RWPE1 (cell line): ENCODE measurements at regions not wholly inside any gene's neighbourhood (a gene's known extent, or its start where the extent isn't known, plus 50 kb on each side); places are given as distances from the start of the nearest gene placed in this dataset.

Experiments used
- CTCF ChIA-PET: fragments of 350-600 bp; sonication (Branson Sonifier 250); formaldehyde crosslinking; extraction: SDS; loops from one replicate; lab custom pipeline; 2021; lab: Yijun Ruan, JAX
- POLR2A ChIA-PET: fragments of 400-600 bp; formaldehyde crosslinking; extraction: SDS; loops from one replicate; lab custom pipeline; 2020; ENCODE audit warnings: antibody characterized with exemption; ENCODE audit not compliant: low non-redundant PET; lab: Yijun Ruan, JAX
- DNase-seq: peaks from one replicate; pipeline ENCODE4 v3.0.0; 2012; ENCODE audit warnings: low spot score
- H3K27ac ChIP-seq: fragments of 450-650 bp; 2 replicates; pipeline ENCODE4 v1.5.1; 2017
- TF ChIP-seq, protein P1 (sequence below): fragments of 450-650 bp; conservative IDR thresholded peaks from 2 replicates; pipeline ENCODE4 v1.5.1; 2017; ENCODE audit warnings: low read depth, mild to moderate bottlenecking

- DNase-seq = no peak
- no peak overlapping the region for H3K27ac ChIP-seq
- POLR2A ChIA-PET = no interaction called here
- TF ChIP-seq, protein P1, sequence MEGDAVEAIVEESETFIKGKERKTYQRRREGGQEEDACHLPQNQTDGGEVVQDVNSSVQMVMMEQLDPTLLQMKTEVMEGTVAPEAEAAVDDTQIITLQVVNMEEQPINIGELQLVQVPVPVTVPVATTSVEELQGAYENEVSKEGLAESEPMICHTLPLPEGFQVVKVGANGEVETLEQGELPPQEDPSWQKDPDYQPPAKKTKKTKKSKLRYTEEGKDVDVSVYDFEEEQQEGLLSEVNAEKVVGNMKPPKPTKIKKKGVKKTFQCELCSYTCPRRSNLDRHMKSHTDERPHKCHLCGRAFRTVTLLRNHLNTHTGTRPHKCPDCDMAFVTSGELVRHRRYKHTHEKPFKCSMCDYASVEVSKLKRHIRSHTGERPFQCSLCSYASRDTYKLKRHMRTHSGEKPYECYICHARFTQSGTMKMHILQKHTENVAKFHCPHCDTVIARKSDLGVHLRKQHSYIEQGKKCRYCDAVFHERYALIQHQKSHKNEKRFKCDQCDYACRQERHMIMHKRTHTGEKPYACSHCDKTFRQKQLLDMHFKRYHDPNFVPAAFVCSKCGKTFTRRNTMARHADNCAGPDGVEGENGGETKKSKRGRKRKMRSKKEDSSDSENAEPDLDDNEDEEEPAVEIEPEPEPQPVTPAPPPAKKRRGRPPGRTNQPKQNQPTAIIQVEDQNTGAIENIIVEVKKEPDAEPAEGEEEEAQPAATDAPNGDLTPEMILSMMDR = no peak
- CTCF ChIA-PET = no interaction called here
These were observed 370.1 kb downstream of the ADRA2A start for GRCh38 chr10:111446966-111447365.

GRCh38 chr10:111452153-111452552, 375.3 kb downstream of the ADRA2A start:
- CTCF ChIA-PET = no interaction called here
- TF ChIP-seq, protein P1 = no peak
- POLR2A ChIA-PET = no interaction called here
- DNase-seq = no peak
- no peak overlapping the region for H3K27ac ChIP-seq

DNA sequence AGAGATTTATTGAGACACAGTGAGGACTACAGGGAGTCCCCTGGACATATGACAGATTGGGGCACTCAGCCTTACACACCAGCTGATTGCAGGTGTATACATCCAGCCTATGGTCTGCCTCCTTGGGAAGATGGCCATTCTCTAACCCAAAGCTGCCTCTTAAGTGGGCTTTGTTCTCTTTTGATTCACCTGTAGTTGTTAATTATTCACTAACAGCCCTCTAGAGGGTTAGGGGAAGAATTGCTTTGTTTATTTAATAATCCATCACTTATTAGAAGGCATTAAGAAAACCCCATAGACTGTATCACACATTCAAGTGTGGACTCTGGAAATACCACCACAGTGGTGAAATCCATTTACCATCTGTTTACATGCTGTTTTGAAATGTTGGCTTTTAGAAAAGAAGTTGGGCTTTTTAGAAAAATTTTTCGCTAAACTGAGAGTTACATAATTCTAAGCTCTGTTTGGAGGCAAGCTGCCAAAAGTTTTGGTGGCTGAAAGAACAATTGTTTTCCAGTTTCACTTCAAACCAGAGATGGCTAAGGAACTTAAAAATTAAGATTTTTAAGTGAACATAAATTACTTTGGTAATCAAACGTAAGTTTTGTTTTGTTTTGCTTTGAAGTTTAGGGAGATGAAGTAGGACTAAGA, 379.1 kb downstream of the ADRA2A start:
- no peak for DNase-seq
- TF ChIP-seq, protein P1 = no peak
- ChIA-PET CTCF (no interaction called here), POLR2A (no interaction called here)
- H3K27ac ChIP-seq = no peak overlapping the region

GRCh38 chr10:111458256-111458655, 381.4 kb downstream of the ADRA2A start:
- H3K27ac ChIP-seq = no peak overlapping the region
- DNase-seq = no peak
- CTCF ChIA-PET = no interaction called here
- POLR2A ChIA-PET = no interaction called here
- TF ChIP-seq, protein P1 = no peak

DNA sequence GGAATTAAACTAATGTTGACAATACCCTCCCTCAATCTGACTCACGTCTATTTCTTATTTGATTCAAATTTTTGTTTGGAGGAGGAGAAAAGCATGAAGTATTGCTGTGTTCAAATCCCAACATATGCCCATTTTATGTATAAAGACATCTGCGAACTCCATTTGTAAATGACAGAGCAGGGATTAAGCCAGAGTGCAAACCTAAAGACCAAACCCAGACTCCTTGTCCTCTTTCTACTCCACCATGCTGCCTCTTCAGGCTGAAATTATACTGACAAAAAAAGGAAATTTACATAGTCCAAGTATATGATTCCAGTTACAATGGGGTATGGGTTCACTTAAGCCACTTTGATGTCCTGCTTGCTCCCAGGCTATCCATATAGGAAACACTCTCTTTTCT, 383.1 kb downstream of the ADRA2A start:
- ChIA-PET CTCF (interaction anchor here (0.7 kb wide), 1 partner anchor 11 kb away, joined by 4 read pairs; no protein-coding TSS in a partner anchor), POLR2A (no interaction called here)
- H3K27ac ChIP-seq = no peak overlapping the region
- DNase-seq = no peak
- TF ChIP-seq, protein P1 = no peak

GRCh38 chr10:111472445-111472844, 395.6 kb downstream of the ADRA2A start:
- DNase-seq = no peak
- TF ChIP-seq, protein P1 = no peak
- POLR2A ChIA-PET = no interaction called here
- H3K27ac ChIP-seq = no peak overlapping the region
- CTCF ChIA-PET = interaction anchor here (0.6 kb wide), 1 partner anchor 595 kb away, joined by 3 read pairs; no protein-coding TSS in a partner anchor
